Osteoblast (primary cell): ENCODE measurements at regions not wholly inside any gene's neighbourhood (a gene's known extent, or its start where the extent isn't known, plus 50 kb on each side); places are given as distances from the start of the nearest gene placed in this dataset.
"Not testable (repeated sequence)": the region's sequence is repeated elsewhere in the genome, so short reads cannot be mapped to it uniquely, and the experiment has no call there.

Experiments used
- DNase-seq: peaks from one replicate; pipeline ENCODE4 v3.0.0; 2011; ENCODE audit warnings: low spot score, mixed read lengths; ENCODE audit not compliant: insufficient read length; ENCODE audit errors: missing footprints
- H2AFZ ChIP-seq: 2 replicates; pipeline ENCODE4 v1.6.0; 2011; ENCODE audit warnings: mild to moderate bottlenecking, low read length
- H3K27ac ChIP-seq: 2 replicates; pipeline ENCODE4 v1.5.1; 2011; ENCODE audit warnings: mild to moderate bottlenecking, low read depth, low read length, moderate library complexity
- H3K27me3 ChIP-seq: 2 replicates; pipeline ENCODE4 v1.6.0; 2012; ENCODE audit warnings: mild to moderate bottlenecking, control low read depth, inconsistent platforms, low read length, moderate library complexity; ENCODE audit not compliant: insufficient read depth
- H3K36me3 ChIP-seq: 2 replicates; pipeline ENCODE4 v1.5.1; 2011; ENCODE audit warnings: mild to moderate bottlenecking, low read length, control low read depth, moderate library complexity; ENCODE audit not compliant: insufficient read depth
- H3K4me1 ChIP-seq: 2 replicates; pipeline ENCODE4 v1.5.1; 2011; ENCODE audit warnings: mild to moderate bottlenecking, low read length, control low read depth, moderate library complexity; ENCODE audit not compliant: insufficient read depth
- H3K4me2 ChIP-seq: 2 replicates; pipeline ENCODE4 v1.6.0; 2011; ENCODE audit warnings: mild to moderate bottlenecking, low read length; ENCODE audit not compliant: insufficient read depth
- H3K4me3 ChIP-seq: fragments of 200-600 bp; sonication (generic); 3 replicates; pipeline ENCODE4 v1.5.1; 2012; ENCODE audit warnings: mild to moderate bottlenecking, low read length, inconsistent platforms; ENCODE audit not compliant: insufficient read depth
- H3K79me2 ChIP-seq: 2 replicates; pipeline ENCODE4 v1.6.0; 2012; ENCODE audit warnings: mild to moderate bottlenecking, low read length, control low read depth, inconsistent platforms; ENCODE audit not compliant: insufficient read depth
- H3K9me3 ChIP-seq: 2 replicates; pipeline ENCODE4 v1.5.1; 2011; ENCODE audit warnings: low read depth, low read length, control low read depth
- H4K20me1 ChIP-seq: 2 replicates; pipeline ENCODE4 v1.6.0; 2012; ENCODE audit warnings: mild to moderate bottlenecking, low read length, control low read depth; ENCODE audit not compliant: insufficient read depth
- TF ChIP-seq, protein P1 (sequence below): IDR thresholded peaks from 2 replicates; pipeline ENCODE4 v1.5.1; 2011; ENCODE audit warnings: mild to moderate bottlenecking, low read depth, low read length, moderate library complexity; ENCODE audit errors: extremely low read depth

DNA sequence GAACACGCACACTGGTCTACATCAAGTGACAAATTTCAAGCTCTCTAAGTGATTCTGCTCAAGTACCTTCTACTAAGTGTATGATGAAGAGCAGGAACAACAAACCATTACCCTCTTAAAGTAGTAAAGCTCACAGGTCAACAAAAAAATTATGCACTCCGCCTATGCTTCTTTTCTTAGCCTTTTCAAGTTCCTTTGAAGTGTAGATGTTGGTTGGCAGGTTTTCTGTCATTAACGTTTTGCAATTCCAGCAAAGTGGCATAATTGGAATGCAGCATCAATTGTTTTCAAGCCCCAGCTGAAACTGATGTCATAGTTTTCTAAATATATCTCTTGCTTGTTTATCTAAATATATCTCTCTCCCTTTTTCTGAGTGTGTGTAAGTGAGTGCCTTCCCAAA is 396.9 kb upstream of the EYS start:
- Histone ChIP-seq H3K4me1 (no peaks in the 10 kb centered on the region), H4K20me1 (no peaks in the 10 kb centered on the region), H3K79me2 (no peaks in the 10 kb centered on the region), H3K4me2 (no peak overlapping the region), H3K4me3 (no peak overlapping the region), H2AFZ (no peak overlapping the region), H3K27me3 (no peaks in the 10 kb centered on the region), H3K27ac (no peak overlapping the region), H3K36me3 (no peaks in the 10 kb centered on the region), H3K9me3 (peaks cover 2% of the 10 kb centered on the region)
- DNase-seq, result no peak
- TF ChIP-seq, protein P1, sequence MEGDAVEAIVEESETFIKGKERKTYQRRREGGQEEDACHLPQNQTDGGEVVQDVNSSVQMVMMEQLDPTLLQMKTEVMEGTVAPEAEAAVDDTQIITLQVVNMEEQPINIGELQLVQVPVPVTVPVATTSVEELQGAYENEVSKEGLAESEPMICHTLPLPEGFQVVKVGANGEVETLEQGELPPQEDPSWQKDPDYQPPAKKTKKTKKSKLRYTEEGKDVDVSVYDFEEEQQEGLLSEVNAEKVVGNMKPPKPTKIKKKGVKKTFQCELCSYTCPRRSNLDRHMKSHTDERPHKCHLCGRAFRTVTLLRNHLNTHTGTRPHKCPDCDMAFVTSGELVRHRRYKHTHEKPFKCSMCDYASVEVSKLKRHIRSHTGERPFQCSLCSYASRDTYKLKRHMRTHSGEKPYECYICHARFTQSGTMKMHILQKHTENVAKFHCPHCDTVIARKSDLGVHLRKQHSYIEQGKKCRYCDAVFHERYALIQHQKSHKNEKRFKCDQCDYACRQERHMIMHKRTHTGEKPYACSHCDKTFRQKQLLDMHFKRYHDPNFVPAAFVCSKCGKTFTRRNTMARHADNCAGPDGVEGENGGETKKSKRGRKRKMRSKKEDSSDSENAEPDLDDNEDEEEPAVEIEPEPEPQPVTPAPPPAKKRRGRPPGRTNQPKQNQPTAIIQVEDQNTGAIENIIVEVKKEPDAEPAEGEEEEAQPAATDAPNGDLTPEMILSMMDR, result no peak

DNA sequence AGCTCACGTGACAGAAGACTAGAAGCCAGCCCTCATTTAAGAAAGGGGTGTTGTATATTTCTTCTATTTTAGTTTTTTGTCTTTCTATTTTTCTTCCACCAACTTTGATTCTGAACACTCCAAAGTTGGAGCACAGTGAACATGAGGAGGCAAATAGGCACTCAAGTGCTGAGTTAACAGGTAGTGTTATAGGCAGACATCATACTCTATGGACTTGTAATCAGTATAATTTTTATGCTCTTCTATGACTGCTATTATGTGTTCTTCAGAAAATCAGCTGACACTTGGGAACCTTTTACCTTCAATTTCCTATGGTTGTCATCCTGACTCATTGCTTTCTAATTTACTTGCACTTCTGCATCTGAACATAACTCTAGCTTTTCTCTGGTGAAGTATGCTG is 396.3 kb upstream of the EYS start:
- Histone ChIP-seq H3K27ac (no peak overlapping the region), H3K4me3 (no peak overlapping the region), H3K4me1 (no peaks in the 10 kb centered on the region), H3K79me2 (no peaks in the 10 kb centered on the region), H2AFZ (no peak overlapping the region), H3K27me3 (no peaks in the 10 kb centered on the region), H3K9me3 (peaks cover 2% of the 10 kb centered on the region), H3K4me2 (no peak overlapping the region), H3K36me3 (no peaks in the 10 kb centered on the region), H4K20me1 (no peaks in the 10 kb centered on the region)
- no peak for DNase-seq
- TF ChIP-seq, protein P1, result no peak

DNA sequence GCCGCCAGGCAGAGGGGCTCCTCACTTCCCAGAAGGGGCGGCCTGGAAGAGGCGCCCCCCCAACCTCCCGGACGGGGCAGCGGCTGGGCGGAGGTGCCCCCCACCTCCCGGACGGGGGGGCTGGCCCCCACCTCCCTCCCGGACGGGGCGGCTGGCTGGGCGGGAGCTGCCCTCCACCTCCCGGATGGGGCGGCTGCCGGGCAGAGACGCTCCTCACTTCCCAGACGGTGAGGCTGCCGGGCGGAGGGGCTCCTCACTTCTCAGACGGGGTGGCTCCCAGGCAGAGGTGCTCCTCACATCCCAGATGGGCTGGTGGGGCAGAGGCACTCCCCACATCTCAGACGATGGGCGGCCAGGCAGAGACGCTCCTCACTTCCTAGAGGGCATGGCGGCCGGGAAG is 389.7 kb upstream of the EYS start:
- Histone ChIP-seq H3K4me1 (no peaks in the 10 kb centered on the region), H3K79me2 (no peaks in the 10 kb centered on the region), H3K4me2 (no peak overlapping the region), H2AFZ (no peak overlapping the region), H4K20me1 (no peaks in the 10 kb centered on the region), H3K9me3 (peaks cover 2% of the 10 kb centered on the region), H3K4me3 (no peak overlapping the region), H3K27me3 (no peaks in the 10 kb centered on the region), H3K27ac (no peak overlapping the region), H3K36me3 (no peaks in the 10 kb centered on the region)
- TF ChIP-seq, protein P1, result no peak
- no peak for DNase-seq

DNA sequence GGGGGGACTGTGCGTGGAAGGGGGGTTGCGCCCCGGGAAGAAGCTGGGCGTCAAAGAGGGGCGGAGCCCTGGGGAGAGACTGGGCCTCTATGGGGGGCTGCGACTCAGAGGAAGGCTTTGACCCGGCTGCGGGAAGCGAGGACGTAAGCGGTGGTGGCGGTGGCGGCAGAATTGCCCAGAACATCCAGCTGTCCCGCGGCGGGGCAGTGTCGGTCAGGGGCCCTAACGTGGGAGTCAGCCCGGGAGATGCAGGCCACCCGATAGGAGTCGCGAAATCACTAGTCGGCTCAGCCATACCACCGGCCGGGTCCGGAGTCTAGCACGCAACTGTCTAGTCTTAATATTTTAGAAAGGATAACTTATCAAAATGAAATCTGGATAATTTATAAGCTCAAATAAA is 387.6 kb upstream of the EYS start:
- Histone ChIP-seq H2AFZ (no peak overlapping the region), H3K27ac (no peak overlapping the region), H3K4me1 (no peaks in the 10 kb centered on the region), H3K27me3 (no peaks in the 10 kb centered on the region), H3K9me3 (peaks cover 2% of the 10 kb centered on the region), H3K4me2 (no peak overlapping the region), H3K36me3 (no peaks in the 10 kb centered on the region), H3K79me2 (no peaks in the 10 kb centered on the region), H4K20me1 (no peaks in the 10 kb centered on the region), H3K4me3 (no peak overlapping the region)
- TF ChIP-seq, protein P1, result no peak
- DNase-seq, result no peak

DNA sequence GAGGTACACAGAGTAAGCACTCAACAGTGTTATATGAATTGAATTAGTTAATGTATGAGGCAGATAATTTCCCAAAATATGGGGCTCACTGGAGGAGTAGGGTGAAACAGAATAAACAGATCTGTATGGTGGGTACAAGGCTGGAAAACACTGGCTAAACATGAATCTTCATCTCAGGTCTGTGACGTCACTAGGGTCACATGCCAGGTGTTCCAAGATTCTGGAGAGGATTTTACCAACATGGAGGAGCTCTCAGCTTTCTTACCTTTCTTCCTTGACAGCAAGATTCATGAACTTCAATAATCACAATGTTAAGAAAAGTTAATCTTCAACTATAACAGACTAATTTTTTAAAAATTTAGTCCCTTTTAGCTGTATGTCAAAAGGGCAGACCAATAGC is 385.3 kb upstream of the EYS start:
- not testable (repeated sequence) for H3K27me3 ChIP-seq, H3K4me2 ChIP-seq, H3K79me2 ChIP-seq, H3K36me3 ChIP-seq, H4K20me1 ChIP-seq, H3K9me3 ChIP-seq, DNase-seq, H3K4me3 ChIP-seq, H3K27ac ChIP-seq, H2AFZ ChIP-seq, H3K4me1 ChIP-seq
